Activated CD4-positive, alpha-beta T cell treated with anti-CD3 and anti-CD28 coated beads, Interleukin-2, amount 10 ng/mL, durations not matched to agents 7 days and 5 days (primary cell): ENCODE measurements at regions not wholly inside any gene's neighbourhood (a gene's known extent, or its start where the extent isn't known, plus 50 kb on each side); places are given as distances from the start of the nearest gene placed in this dataset.

ENCODE experiments used
- CTCF ChIA-PET: fragments of 350-600 bp; sonication (Branson Sonifier 250); formaldehyde crosslinking; loops from one replicate; lab custom pipeline; 2021; ENCODE audit warnings: antibody characterized with exemption; lab: Charles Lee
- POLR2A ChIA-PET: fragments of 350-600 bp; sonication (Branson Sonifier 250); formaldehyde crosslinking; loops from one replicate; lab custom pipeline; 2021; ENCODE audit warnings: antibody characterized with exemption; lab: Charles Lee
- DNase-seq: peaks from one replicate; pipeline ENCODE4 v3.0.0-alpha.2; 2020
- H3K27ac Mint-ChIP-seq: one replicate; pipeline ENCODE4 v1.8.0; 2021; ENCODE audit warnings: mild to moderate bottlenecking, moderate library complexity, mixed read lengths
- H3K27me3 Mint-ChIP-seq: one replicate; pipeline ENCODE4 v1.8.0; 2021; ENCODE audit warnings: mixed read lengths
- H3K36me3 Mint-ChIP-seq: one replicate; pipeline ENCODE4 v1.8.0; 2021; ENCODE audit warnings: low read depth, mixed read lengths
- H3K4me1 Mint-ChIP-seq: one replicate; pipeline ENCODE4 v1.8.0; 2021; ENCODE audit warnings: mixed read lengths
- H3K4me3 Mint-ChIP-seq: one replicate; pipeline ENCODE4 v1.8.0; 2021; ENCODE audit warnings: mild to moderate bottlenecking, moderate library complexity, mixed read lengths
- H3K9me3 Mint-ChIP-seq: one replicate; pipeline ENCODE4 v1.8.0; 2021; ENCODE audit warnings: mixed read lengths

- CTCF ChIA-PET = no interaction called here
- Mint-ChIP-seq H3K36me3 (no peaks in the 10 kb centered on the region), H3K27ac (no peak overlapping the region), H3K27me3 (no peaks in the 10 kb centered on the region), H3K4me3 (no peak overlapping the region), H3K9me3 (no peaks in the 10 kb centered on the region), H3K4me1 (no peaks in the 10 kb centered on the region)
- DNase-seq = no peak
- POLR2A ChIA-PET = no interaction called here
These were observed 173.0 kb upstream of the FRMD4B start for GRCh38 chr3:69558912-69559311.

GRCh38 chr3:69554576-69554975, 168.7 kb upstream of the FRMD4B start:
- Mint-ChIP-seq H3K4me1 (no peaks in the 10 kb centered on the region), H3K4me3 (no peak overlapping the region)

GRCh38 chr3:69553888-69554287, 168.0 kb upstream of the FRMD4B start:
- Mint-ChIP-seq H3K36me3 (no peaks in the 10 kb centered on the region), H3K9me3 (no peaks in the 10 kb centered on the region), H3K27me3 (no peaks in the 10 kb centered on the region), H3K4me3 (no peak overlapping the region), H3K27ac (no peak overlapping the region), H3K4me1 (no peaks in the 10 kb centered on the region)
- POLR2A ChIA-PET = no interaction called here
- no peak for DNase-seq
- CTCF ChIA-PET = no interaction called here

More at GRCh38 chr3:69554576-69554975, 168.7 kb upstream of the FRMD4B start:
- Mint-ChIP-seq H3K9me3 (no peaks in the 10 kb centered on the region), H3K27me3 (no peaks in the 10 kb centered on the region), H3K27ac (no peak overlapping the region), H3K36me3 (no peaks in the 10 kb centered on the region)
- DNase-seq = no peak
- POLR2A ChIA-PET = no interaction called here
- CTCF ChIA-PET = no interaction called here

- peaks cover 15% of the 10 kb centered on the region for H3K27me3 Mint-ChIP-seq
- no peak for DNase-seq
- POLR2A ChIA-PET = no interaction called here
- no peaks in the 10 kb centered on the region for H3K36me3 Mint-ChIP-seq
- no peaks in the 10 kb centered on the region for H3K4me1 Mint-ChIP-seq
- no peak overlapping the region for H3K27ac Mint-ChIP-seq
- CTCF ChIA-PET = no interaction called here
- no peaks in the 10 kb centered on the region for H3K9me3 Mint-ChIP-seq
- H3K4me3 Mint-ChIP-seq = no peak overlapping the region
These were observed 161.6 kb upstream of the FRMD4B start for GRCh38 chr3:69547461-69547880.

- Mint-ChIP-seq H3K4me1 (peaks cover 8% of the 10 kb centered on the region), H3K36me3 (no peaks in the 10 kb centered on the region), H3K4me3 (no peak overlapping the region), H3K27me3 (peaks cover 35% of the 10 kb centered on the region), H3K9me3 (no peaks in the 10 kb centered on the region), H3K27ac (no peak overlapping the region)
- CTCF ChIA-PET = interaction anchor here (0.6 kb wide), 1 partner anchor 1307 kb away, joined by 3 read pairs; no protein-coding TSS in a partner anchor
- DNase-seq = no peak
- POLR2A ChIA-PET = no interaction called here
These were observed 157.0 kb upstream of the FRMD4B start for GRCh38 chr3:69542805-69543429.

GRCh38 chr3:69542089-69542804, 156.4 kb upstream of the FRMD4B start:
- Mint-ChIP-seq H3K36me3 (no peaks in the 10 kb centered on the region), H3K9me3 (no peaks in the 10 kb centered on the region), H3K27me3 (peaks cover 35% of the 10 kb centered on the region), H3K27ac (no peak overlapping the region), H3K4me1 (peaks cover 8% of the 10 kb centered on the region), H3K4me3 (no peak overlapping the region)
- ChIA-PET CTCF (interaction anchor here (0.8 kb wide), 1 partner anchor 24 kb away, joined by 3 read pairs; no protein-coding TSS in a partner anchor), POLR2A (no interaction called here)
- DNase-seq = no peak

GRCh38 chr3:69541711-69542088, 155.8 kb upstream of the FRMD4B start:
- ChIA-PET CTCF (interaction anchor here (0.8 kb wide), 1 partner anchor 24 kb away, joined by 3 read pairs; no protein-coding TSS in a partner anchor), POLR2A (no interaction called here)
- Mint-ChIP-seq H3K27me3 (peaks cover 35% of the 10 kb centered on the region), H3K9me3 (no peaks in the 10 kb centered on the region), H3K27ac (no peak overlapping the region), H3K4me3 (no peak overlapping the region), H3K4me1 (peaks cover 8% of the 10 kb centered on the region), H3K36me3 (no peaks in the 10 kb centered on the region)
- no peak for DNase-seq

GRCh38 chr3:69540706-69541581, 155.1 kb upstream of the FRMD4B start:
- Mint-ChIP-seq H3K27ac (no peak overlapping the region), H3K9me3 (no peaks in the 10 kb centered on the region), H3K4me1 (peaks cover 8% of the 10 kb centered on the region), H3K36me3 (no peaks in the 10 kb centered on the region), H3K4me3 (no peak overlapping the region), H3K27me3 (peaks cover 35% of the 10 kb centered on the region)
- DNase-seq = no peak
- ChIA-PET CTCF (interaction anchor here (0.8 kb wide), 1 partner anchor 25 kb away, joined by 3 read pairs; no protein-coding TSS in a partner anchor), POLR2A (no interaction called here)

GRCh38 chr3:69539134-69539533, 153.2 kb upstream of the FRMD4B start:
- Mint-ChIP-seq H3K4me3 (no peak overlapping the region), H3K27ac (no peak overlapping the region)

GRCh38 chr3:69538281-69538680, 152.4 kb upstream of the FRMD4B start:
- no peak for DNase-seq
- no peak overlapping the region for H3K27ac Mint-ChIP-seq

More at GRCh38 chr3:69539134-69539533, 153.2 kb upstream of the FRMD4B start:
- ChIA-PET POLR2A (no interaction called here), CTCF (no interaction called here)
- H3K9me3 Mint-ChIP-seq = no peaks in the 10 kb centered on the region
- H3K4me1 Mint-ChIP-seq = peaks cover 8% of the 10 kb centered on the region
- peaks cover 30% of the 10 kb centered on the region for H3K27me3 Mint-ChIP-seq
- DNase-seq = no peak
- no peaks in the 10 kb centered on the region for H3K36me3 Mint-ChIP-seq

GRCh38 chr3:69536306-69537020, 150.6 kb upstream of the FRMD4B start:
- Mint-ChIP-seq H3K27ac (no peak overlapping the region), H3K27me3 (peaks cover 18% of the 10 kb centered on the region), H3K36me3 (no peaks in the 10 kb centered on the region), H3K4me3 (no peak overlapping the region), H3K9me3 (no peaks in the 10 kb centered on the region), H3K4me1 (peaks cover 5% of the 10 kb centered on the region)
- POLR2A ChIA-PET = no interaction called here
- CTCF ChIA-PET = no interaction called here
- DNase-seq = no peak

More at GRCh38 chr3:69538281-69538680, 152.4 kb upstream of the FRMD4B start:
- Mint-ChIP-seq H3K36me3 (no peaks in the 10 kb centered on the region), H3K4me3 (no peak overlapping the region), H3K9me3 (no peaks in the 10 kb centered on the region), H3K4me1 (peaks cover 8% of the 10 kb centered on the region), H3K27me3 (peaks cover 27% of the 10 kb centered on the region)
- ChIA-PET CTCF (no interaction called here), POLR2A (no interaction called here)

GRCh38 chr3:69535613-69536012, 149.7 kb upstream of the FRMD4B start:
- Mint-ChIP-seq H3K9me3 (no peaks in the 10 kb centered on the region), H3K36me3 (no peaks in the 10 kb centered on the region), H3K4me3 (no peak overlapping the region), H3K27ac (no peak overlapping the region), H3K27me3 (peaks cover 9% of the 10 kb centered on the region), H3K4me1 (no peaks in the 10 kb centered on the region)
- no peak for DNase-seq
- ChIA-PET POLR2A (no interaction called here), CTCF (interaction anchor here (0.6 kb wide), 1 partner anchor 250 kb away, joined by 3 read pairs; no protein-coding TSS in a partner anchor)
